Glomerular visceral epithelial cell (primary cell): ENCODE measurements at regions not wholly inside any gene's neighbourhood (a gene's known extent, or its start where the extent isn't known, plus 50 kb on each side); places are given as distances from the start of the nearest gene placed in this dataset.

Source experiments
- DNase-seq: peaks from one replicate; pipeline ENCODE4 v3.0.0-alpha.2; 2016; ENCODE audit errors: extremely low spot score

DNA sequence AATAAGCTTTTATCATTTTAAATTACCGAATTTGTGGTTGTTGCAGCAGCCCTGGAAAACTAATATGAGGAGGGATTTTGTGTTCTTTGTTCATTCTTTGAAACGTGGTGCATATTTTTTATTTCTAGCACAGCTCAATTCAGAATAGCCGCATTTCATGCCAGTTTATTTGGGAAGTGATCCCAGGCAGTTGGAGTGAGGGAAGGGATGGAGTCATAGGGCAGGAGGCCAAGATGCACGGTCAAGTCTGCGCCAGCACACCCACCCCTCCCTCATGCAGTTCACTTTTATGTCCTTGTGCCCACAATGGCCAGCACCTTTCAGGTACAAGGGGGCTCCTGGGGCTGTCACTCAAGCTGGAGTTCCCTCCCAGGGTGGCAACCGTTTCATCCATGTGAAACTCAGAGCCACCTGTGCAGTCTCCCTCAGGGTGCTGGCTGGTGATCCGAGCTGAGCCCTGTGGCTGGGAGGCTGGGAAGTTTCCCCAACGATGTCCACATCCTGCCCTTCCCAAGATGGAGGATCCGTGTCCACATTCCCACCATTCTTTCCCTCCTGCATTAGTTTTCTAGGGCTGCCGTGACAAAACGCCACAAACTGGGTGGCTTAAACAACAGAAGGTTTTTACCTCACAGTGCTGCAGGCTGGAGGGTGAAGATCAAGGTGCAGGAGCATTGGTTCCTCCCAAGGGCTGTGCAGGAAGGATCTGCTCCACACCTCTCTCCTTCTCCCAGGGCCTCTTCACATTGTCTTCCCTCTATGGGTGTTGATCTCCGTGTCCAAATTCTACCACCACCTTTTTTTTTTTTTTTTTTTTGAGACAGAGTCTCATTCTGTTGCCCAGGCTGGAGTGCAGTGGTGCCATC is 68.5 kb upstream of the ITGA6 start:
- no peak for DNase-seq

DNA sequence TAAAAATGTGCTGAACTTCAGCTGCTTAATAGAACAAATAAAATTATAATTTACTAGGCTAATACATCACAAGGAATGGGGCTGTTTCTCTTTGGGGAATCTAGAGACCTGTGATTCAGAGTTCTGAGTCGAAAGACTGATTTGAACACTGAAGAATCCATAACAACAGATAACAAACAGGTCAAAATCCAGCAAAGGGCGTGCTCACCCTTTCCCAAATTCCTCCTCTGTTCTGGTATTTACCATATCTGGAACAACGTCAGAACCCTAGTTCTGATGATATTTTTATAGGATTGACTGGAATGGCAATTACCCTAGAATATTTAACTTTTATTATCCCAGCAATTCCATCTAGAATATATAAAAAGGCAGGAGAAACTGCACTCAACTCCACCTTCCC is 66.0 kb upstream of the ITGA6 start:
- no peak for DNase-seq

DNA sequence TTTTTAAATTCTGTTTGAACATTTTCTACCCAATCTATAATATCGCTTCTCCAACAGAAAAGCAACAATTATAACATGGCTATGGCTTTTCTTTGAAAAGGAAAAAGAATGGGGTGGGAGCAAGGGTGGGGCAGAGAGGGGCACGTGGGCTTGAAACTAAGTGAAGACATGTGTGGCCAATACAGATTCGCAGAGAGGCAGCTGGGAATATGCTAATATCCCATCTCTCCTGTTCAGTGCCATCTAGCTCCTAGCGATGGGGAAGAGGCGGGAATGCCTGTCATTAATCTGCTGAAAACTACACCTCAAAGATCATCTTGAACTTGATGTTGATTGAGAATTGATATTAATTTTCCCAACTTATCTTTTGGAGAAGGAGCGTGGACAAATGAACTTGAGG is 65.5 kb upstream of the ITGA6 start:
- no peak for DNase-seq

DNA sequence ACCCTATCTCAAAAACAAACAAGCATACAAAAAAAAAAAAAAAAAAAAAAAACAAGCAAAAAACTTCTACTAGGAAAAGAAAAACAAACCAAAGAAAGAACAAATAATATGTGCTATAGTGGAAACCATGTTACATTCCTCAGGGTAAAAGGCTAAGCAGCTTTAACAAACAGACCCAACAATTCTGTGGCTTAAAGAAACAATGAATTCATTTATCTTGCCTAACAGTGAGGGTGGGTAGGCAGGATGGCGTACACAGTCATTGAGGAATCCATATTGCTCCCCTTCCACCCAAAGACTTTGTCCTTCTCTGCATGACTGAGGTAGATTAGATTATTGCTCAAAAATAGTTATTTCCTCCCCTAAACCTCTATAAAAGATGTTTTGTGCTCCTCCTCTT is 63.1 kb upstream of the ITGA6 start:
- no peak for DNase-seq

DNA sequence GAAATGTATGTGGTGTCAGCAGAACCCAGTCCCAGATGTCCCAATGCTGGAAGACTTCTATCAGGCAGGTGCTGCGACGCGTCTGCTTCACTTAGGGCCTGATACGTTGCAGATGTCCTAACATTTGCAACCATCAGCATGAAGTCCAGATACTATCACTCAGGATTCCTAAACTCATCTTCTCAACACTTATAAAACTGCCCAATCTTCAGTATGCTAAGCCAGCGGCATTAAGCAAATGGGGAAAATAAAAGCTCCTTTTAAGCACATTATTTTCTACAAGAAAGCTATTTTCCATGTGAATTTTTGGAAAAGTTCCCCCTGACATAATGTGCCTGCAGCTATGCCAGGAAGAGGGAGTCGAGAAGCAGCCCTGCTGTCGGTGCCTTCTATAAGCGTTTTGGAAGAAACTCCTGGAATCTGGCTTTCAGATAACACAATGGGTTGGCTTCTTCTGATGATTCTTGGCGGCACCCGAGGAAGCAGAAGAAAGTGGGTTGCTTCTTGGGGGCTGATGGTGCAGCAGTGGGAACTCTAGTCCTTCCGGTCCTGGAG is 60.7 kb upstream of the ITGA6 start:
- no peak for DNase-seq

DNA sequence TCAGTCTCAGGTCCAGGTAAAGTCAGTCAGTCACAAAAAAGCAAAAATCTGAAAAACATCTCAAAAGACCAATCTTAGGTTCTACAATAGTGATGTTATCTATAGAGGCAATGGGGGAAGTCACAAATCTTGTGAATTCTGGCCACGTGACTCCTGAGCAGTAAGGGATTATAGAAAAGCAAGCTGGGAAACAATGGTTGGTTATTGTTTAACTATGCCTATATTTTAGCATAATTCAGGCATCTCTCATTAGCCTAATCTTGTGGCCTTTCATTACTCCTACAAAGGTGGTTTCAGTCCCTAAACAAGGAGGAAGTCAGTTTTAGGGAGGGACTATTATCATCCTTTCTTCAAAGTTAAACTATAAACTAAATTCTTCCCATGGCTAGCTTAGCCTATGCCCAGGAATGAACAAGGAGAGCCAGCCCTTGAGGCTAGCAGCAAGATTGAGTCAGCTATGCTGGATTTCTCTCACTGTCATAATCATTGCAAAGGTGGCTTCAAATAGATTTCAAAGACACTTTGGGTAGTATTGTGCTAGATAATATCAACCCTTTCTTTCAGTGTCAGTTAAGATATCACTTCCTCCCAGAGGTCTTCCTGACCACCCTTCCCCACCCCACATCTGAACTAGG is 56.4 kb upstream of the ITGA6 start:
- DNase-seq = no peak

DNA sequence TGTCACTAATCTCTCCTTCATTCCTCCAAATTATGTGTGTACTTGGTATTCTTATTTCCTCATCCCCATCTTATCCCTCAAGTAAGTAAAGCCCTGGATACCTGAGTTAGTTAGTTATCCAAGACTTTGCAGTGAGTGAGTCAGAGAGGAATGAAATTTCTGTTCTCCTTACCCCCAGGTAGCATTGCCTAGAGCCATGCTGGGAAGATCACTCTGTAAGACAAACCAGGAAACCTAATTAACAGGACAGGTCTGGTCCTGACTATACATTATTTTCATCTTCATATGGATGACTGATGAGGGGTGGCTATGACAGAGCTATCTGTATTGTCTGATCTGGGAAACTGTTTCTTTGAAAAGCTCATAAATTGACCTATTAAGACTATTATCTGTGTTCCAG is 55.0 kb upstream of the ITGA6 start:
- DNase-seq = no peak

DNA sequence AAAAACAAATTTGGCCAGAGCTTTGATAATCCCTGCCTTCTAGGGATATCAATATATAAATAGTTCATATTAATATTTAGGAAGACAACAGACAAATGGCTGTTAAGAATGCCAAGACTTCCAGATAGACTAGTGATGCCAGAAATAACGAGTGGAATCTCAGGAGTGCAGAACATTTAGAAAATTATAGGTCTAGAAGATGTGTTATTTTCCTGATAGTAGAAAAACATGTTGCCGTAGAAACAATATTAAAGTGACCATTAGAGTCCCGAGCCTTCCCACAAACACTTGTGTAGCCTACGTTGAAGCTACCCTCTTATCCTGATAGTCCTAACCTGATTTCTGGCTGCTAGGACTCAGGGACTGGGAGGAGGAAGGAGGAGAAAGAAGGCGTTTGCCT is 54.3 kb upstream of the ITGA6 start:
- DNase-seq = no peak

DNA sequence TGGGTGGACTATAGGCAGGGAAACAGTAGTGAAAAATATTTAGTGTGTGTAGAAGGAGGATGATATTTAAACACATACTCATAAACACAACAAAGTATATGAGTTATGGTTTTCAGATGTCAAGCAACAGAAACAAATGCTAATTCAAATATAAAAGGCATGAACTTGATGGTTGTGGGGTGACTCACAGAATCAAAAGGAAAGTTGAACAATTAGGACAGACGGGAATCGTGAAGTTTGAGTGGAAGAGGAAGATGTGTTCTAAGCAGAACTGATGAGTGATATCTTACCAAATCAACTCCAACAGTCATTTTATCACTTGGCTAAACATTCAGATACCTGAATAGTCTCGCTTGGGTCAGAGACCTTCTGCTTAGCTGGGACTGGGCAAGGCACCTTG is 53.6 kb upstream of the ITGA6 start:
- no peak for DNase-seq

DNA sequence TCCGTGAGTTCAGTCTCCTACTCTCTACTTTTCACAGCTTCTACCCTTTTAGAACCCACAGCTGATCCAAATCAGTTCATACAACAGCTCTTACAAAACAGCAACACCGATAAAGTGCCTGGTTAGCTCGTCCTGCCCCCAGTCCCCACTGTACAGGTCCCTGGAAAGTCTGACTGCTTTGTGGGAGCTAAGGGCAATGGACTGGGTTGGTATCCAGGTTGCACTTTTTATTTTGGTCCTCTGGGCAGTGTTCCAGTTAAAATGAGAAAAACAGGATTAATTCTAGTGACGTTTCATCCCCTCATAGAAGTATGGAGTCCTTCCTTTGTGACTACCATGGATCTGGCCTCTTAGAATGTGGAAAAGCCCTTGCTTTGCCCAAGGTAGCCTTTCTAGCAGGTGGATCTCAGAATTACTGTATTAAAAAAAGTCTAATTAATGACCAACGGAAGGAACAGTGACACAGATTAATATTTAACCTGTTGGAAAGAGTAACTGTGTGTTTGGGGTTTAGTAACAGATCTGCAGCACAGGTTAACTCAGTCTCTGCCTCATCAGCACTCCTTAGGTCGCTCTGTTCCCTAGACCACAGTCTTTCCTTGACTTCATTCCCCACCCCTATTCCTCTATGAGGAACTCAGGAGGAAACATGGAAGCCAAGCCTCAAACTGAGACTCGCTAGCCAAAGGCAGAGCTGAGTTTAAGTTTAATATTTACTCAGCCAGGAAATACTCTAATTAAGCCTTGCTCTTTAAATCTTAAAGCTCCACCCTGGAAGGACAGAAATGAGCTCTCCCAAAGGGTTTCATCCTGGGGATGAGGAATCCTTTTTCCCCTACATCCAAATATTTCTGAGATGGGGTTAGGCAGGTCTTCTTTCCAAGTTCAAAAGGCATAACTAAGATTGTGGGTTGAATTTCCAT is 52.8 kb upstream of the ITGA6 start:
- no peak for DNase-seq

DNA sequence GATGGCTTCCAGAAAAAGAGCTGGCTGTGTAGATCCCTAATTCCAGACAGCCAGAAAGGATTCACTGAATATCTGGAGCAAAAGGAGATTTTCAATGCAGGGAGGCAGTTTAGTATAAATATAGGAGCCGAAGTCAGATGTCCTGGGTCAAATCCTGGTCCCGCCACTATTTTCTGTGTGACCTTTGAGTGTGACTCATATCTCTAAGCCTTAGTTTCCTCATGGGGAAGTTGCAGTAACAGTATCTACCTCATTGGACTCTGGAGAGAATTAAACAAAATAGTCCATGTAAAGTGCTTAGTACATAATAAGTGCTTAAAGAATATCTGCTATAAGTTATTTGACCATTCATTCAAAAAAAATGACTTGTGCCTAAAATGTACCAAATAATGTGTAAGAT is 52.1 kb upstream of the ITGA6 start:
- no peak for DNase-seq

DNA sequence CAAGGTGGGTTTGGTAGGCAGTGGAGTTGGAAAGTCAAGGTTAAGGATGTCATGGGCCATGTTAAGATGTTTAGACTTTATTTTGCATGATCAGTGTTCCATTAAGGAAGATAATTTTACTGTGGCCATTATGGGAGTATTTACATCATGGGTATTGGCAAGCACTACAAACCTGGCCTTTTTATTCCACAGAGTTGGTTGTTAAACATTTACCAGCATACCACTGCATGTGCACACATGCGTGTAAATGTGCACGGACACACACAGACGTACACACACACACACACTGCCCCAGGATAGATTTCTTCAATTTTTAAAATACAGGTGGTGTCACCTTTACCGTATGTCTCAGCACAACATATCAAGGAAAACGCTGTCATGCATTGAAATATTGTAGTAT is 51.4 kb upstream of the ITGA6 start:
- no peak for DNase-seq

DNA sequence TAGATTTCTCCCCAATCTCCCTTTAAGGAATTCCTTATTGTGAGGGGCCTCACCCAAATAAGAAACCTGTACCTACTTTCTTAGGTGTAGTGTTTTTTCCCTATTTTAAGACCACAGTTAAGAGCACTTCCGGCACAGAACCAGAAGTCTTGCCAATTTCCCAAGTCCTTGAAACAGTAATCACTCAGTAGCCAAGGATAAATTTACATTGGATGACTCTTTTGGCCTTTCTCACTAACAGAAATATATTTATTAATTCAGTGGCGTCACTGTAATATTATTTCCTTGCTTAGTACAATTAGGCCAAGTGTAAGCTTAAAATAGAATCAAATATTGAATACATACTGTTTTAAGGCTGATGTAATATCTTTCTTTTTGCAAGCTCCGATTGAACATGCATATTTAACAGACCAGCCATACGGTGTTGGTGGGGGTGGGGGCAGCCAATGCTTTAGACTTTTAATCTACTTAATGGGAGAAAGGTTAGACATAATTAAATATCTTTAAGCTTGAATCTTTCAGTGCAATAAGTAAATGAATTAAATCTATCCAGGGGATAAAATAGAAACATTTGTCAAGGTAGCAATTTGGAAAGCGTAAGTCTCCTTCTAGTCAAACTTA is 50.8 kb upstream of the ITGA6 start:
- DNase-seq = no peak

DNA sequence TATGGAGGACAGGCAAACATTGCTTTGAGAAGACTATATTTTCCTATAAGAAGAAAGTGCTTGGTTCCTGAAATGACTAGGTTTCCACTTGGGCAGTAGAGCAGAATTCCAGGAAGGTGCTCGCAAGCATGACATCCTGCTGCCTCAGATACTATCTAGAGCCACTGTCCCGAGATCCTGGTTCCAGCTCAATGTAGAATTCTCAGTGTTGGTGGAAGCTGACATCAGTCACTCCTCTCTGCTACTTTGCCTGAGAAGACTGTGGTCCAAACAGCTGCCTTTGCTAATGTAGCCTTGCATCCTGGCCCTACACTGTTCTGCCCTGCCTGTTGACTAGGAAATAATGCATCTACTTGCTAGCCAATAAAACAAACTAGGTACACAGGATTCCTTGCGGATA is 50.0 kb upstream of the ITGA6 start:
- peak; percentile 22 for DNase-seq
